ENCODE measurements at regions not wholly inside any gene's neighbourhood (a gene's known extent, or its start where the extent isn't known, plus 50 kb on each side); places are given as distances from the start of the nearest gene placed in this dataset.

- no peak for DNase-seq (ENCODE audit: extremely low read depth, low read depth, low spot score)
Observed at GRCh38 chr18:22882084-22882483, 51.0 kb upstream of the RBBP8 start.

- no peak for DNase-seq (ENCODE audit: extremely low read depth, low read depth, low spot score)
Observed at GRCh38 chr18:22883179-22883578, 49.9 kb upstream of the RBBP8 start.

Measured in glomerular endothelial cell (primary cell).